Endothelial cell (in vitro differentiated cells): ENCODE measurements at regions not wholly inside any gene's neighbourhood (a gene's known extent, or its start where the extent isn't known, plus 50 kb on each side); places are given as distances from the start of the nearest gene placed in this dataset.

Experiments used
- DNase-seq: peaks from one replicate; pipeline ENCODE4 v3.0.0; 2021; ENCODE audit warnings: low spot score
- H3K27ac Mint-ChIP-seq: one replicate; pipeline ENCODE4 v1.8.0; 2021; ENCODE audit warnings: mixed read lengths, inconsistent platforms; ENCODE audit not compliant: unreplicated experiment
- H3K27me3 Mint-ChIP-seq: one replicate; pipeline ENCODE4 v1.8.0; 2021; ENCODE audit warnings: mild to moderate bottlenecking, moderate library complexity, mixed read lengths, inconsistent platforms; ENCODE audit not compliant: unreplicated experiment
- H3K36me3 Mint-ChIP-seq: one replicate; pipeline ENCODE4 v1.8.0; 2021; ENCODE audit warnings: mild to moderate bottlenecking, low read depth, mixed read lengths, inconsistent platforms; ENCODE audit not compliant: unreplicated experiment
- H3K4me1 Mint-ChIP-seq: one replicate; pipeline ENCODE4 v1.8.0; 2021; ENCODE audit warnings: mild to moderate bottlenecking, mixed read lengths, inconsistent platforms; ENCODE audit not compliant: unreplicated experiment
- H3K4me3 Mint-ChIP-seq: one replicate; pipeline ENCODE4 v1.8.0; 2021; ENCODE audit warnings: mild to moderate bottlenecking, mixed read lengths, inconsistent platforms; ENCODE audit not compliant: unreplicated experiment
- H3K9me3 Mint-ChIP-seq: one replicate; pipeline ENCODE4 v1.8.0; 2021; ENCODE audit warnings: mixed read lengths, inconsistent platforms; ENCODE audit not compliant: unreplicated experiment
- TF ChIP-seq, protein P1 (sequence below): fragments of 200-600 bp; sonication (generic); IDR thresholded peaks from one replicate; pipeline ENCODE4 v1.5.0; 2021; ENCODE audit warnings: antibody characterized with exemption; ENCODE audit not compliant: unreplicated experiment

DNA sequence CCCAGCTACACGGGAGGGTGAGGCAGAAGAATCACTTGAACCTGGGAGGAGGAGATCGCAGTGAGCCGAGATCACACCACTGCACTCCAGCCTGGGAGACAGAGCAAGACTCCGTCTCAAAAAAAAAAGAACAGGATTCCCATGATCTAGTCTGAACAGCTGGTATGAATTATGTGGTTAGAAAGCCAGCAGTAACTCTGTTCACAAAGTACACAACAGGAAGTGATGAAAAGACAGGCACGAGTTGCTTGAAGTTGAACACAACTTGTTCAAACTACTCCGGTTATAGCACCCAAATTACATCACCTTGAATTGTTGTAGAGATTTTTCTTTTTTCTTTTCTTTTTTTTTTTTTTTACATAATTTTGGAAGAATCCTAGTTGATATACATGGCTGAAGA, 238.8 kb upstream of the RGS6 start:
- H3K27me3 Mint-ChIP-seq: no peaks in the 10 kb centered on the region
- DNase-seq: no peak
- no peak overlapping the region for H3K4me3 Mint-ChIP-seq
- H3K4me1 Mint-ChIP-seq: no peaks in the 10 kb centered on the region
- H3K36me3 Mint-ChIP-seq: peaks cover 13% of the 10 kb centered on the region
- TF ChIP-seq, protein P1, sequence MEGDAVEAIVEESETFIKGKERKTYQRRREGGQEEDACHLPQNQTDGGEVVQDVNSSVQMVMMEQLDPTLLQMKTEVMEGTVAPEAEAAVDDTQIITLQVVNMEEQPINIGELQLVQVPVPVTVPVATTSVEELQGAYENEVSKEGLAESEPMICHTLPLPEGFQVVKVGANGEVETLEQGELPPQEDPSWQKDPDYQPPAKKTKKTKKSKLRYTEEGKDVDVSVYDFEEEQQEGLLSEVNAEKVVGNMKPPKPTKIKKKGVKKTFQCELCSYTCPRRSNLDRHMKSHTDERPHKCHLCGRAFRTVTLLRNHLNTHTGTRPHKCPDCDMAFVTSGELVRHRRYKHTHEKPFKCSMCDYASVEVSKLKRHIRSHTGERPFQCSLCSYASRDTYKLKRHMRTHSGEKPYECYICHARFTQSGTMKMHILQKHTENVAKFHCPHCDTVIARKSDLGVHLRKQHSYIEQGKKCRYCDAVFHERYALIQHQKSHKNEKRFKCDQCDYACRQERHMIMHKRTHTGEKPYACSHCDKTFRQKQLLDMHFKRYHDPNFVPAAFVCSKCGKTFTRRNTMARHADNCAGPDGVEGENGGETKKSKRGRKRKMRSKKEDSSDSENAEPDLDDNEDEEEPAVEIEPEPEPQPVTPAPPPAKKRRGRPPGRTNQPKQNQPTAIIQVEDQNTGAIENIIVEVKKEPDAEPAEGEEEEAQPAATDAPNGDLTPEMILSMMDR: no peak
- no peaks in the 10 kb centered on the region for H3K9me3 Mint-ChIP-seq
- H3K27ac Mint-ChIP-seq: no peak overlapping the region

DNA sequence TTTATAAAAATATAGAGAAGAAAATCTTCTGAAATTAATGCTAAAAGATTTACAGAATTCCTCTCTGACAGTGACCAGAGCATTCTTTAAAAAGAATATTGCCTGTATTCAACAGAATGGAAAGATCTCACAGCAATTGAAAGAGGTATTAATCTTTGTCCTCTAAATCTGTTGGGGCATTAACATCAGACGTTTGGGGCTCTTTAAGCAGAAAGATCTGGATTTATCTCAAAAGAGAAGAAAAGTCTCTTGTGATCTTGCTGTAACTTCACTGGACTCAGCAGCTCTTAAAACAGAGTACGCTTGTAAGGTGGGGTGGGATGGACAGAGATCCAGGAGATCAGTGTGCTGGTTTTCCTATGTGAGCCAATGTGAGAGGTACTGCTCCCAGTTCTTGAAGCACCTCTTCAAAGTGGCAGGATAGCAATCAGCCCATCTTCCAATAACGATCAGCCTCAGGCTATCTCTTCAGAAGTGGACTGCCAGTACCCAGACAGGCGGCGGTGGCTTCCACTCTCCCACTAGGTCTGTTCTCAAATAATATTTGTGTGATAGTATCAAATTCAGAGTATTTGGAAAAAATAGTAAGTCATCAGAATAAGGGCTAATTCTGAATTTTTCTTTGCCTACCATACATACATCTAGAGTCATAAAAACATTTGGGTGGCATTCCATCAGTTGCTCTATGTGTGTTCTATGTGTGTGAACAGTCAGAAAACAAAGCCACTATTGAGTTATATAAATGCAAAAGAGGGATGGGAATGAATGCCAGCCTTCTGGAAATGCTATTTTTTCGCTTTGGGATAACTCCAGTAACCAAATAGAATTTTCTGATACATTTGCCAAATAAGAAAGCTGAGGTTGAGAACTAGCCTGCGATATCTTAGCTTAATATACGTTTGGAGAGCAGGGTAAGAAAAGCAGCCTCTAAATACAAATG, 237.4 kb upstream of the RGS6 start:
- H3K4me1 Mint-ChIP-seq: no peaks in the 10 kb centered on the region
- H3K36me3 Mint-ChIP-seq: peaks cover 16% of the 10 kb centered on the region
- no peak for DNase-seq
- no peak overlapping the region for H3K27ac Mint-ChIP-seq
- H3K27me3 Mint-ChIP-seq: no peaks in the 10 kb centered on the region
- no peak overlapping the region for H3K4me3 Mint-ChIP-seq
- TF ChIP-seq, protein P1: no peak
- no peaks in the 10 kb centered on the region for H3K9me3 Mint-ChIP-seq

DNA sequence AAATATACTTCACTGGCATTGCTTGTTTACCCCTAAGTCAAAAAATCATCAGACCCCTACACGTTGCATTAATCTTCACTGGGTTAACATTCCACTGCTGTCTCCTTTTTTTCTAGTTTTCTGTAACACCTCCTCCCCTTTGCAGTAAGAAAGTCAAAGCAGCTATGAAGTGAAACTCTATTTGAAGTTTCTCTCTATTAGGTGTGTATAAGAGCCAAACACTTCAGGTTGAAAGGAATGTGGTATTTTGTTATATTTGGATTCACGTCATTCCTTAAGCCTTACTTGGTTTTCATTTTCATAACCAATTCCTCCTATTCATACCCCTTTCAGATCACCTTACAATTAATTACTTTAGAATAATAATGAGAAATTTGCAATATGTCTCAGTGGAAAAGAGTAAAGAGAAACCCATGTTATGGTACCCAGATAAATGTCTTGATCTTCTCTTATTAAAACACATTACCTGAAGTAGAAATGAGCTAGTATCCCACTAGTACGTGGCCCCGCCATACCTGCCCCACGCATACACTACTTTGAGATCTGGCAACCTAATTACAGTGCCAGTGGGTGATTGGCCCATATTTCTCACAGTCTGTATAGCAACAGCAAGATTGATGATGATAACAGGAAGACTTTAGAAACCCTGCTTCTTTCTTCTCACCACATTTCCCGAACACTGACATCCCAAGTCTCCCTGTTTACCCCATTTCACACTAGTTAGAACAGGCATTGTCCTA, 236.4 kb upstream of the RGS6 start:
- no peaks in the 10 kb centered on the region for H3K27me3 Mint-ChIP-seq
- no peaks in the 10 kb centered on the region for H3K9me3 Mint-ChIP-seq
- no peak overlapping the region for H3K4me3 Mint-ChIP-seq
- no peak overlapping the region for H3K27ac Mint-ChIP-seq
- TF ChIP-seq, protein P1: no peak
- DNase-seq: no peak
- H3K4me1 Mint-ChIP-seq: peaks cover 2% of the 10 kb centered on the region
- peaks cover 11% of the 10 kb centered on the region for H3K36me3 Mint-ChIP-seq

DNA sequence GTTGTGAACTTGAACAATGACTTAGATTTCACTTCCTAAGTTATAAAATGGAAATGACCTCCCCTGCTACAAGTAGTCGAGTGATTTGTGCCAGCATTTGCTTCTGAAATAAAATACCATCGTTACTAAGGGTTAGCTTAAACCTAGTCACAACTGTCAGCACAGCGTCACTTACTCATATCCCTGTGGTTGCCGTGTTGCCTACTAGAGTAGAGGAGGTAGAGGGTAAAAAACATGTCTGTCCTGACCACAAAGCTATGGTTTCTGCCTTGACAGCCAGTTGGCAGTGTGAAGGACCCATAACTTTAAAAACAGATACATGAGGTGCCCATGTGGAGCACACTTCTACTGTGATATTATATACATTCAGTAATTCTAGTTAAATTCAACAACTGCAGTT, 234.2 kb upstream of the RGS6 start:
- Mint-ChIP-seq H3K4me3 (no peak overlapping the region), H3K36me3 (peaks cover 4% of the 10 kb centered on the region), H3K4me1 (peaks cover 5% of the 10 kb centered on the region), H3K27me3 (no peaks in the 10 kb centered on the region), H3K27ac (no peak overlapping the region), H3K9me3 (no peaks in the 10 kb centered on the region)
- TF ChIP-seq, protein P1: no peak
- DNase-seq: no peak

DNA sequence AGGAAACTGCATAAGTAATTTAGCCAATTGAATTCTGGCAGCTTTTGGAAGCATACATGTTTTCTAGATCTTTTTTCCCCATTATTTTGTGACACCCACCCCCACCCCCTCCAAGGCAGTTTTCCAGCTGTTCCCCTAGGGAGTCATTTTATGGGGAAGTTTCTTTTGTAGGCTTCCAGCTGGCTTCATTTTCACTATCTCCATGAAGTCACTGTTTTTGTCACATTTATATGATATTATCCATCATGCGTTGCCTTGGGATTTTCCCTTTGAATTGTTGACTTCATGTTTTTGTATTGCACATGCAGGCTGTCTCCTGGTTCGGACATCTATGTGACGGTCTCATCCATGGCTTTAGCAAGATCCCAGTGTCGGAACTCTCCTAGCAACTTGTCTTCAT, 233.6 kb upstream of the RGS6 start:
- TF ChIP-seq, protein P1: no peak
- Mint-ChIP-seq H3K27me3 (no peaks in the 10 kb centered on the region), H3K27ac (no peak overlapping the region), H3K4me1 (peaks cover 5% of the 10 kb centered on the region), H3K36me3 (peaks cover 4% of the 10 kb centered on the region), H3K9me3 (no peaks in the 10 kb centered on the region), H3K4me3 (no peak overlapping the region)
- DNase-seq: no peak
